NCI-H146 treated with DMSO at 0.1 percent for 48 hours (cell line): ENCODE measurements at regions not wholly inside any gene's neighbourhood (a gene's known extent, or its start where the extent isn't known, plus 50 kb on each side); places are given as distances from the start of the nearest gene placed in this dataset.

Experiments
- DNase-seq: peaks from one replicate; lab custom pipeline; 2025; ENCODE audit not compliant: unreplicated experiment; lab: John Stamatoyannopoulos, UW

- DNase-seq: no peak
Observed at GRCh38 chr20:20834008-20834407, 121.6 kb upstream of the RALGAPA2 start.

- DNase-seq: no peak
Observed at GRCh38 chr20:20832715-20833114, 120.3 kb upstream of the RALGAPA2 start.

GRCh38 chr20:20831794-20832193, 119.3 kb upstream of the RALGAPA2 start:
- DNase-seq: no peak

- no peak for DNase-seq
Observed at GRCh38 chr20:20829681-20830080, 117.2 kb upstream of the RALGAPA2 start.

- DNase-seq: peak; percentile 22
Observed at GRCh38 chr20:20827992-20828597, 115.7 kb upstream of the RALGAPA2 start.

- peak; percentile 68 for DNase-seq
Observed at GRCh38 chr20:20824924-20825584, 112.6 kb upstream of the RALGAPA2 start.

- no peak for DNase-seq
Observed at GRCh38 chr20:20823476-20823881, 111.0 kb upstream of the RALGAPA2 start.

GRCh38 chr20:20821484-20822260, 109.2 kb upstream of the RALGAPA2 start:
- peak; percentile 53 for DNase-seq

- peak; percentile 69 for DNase-seq
Observed at GRCh38 chr20:20820785-20821483, 108.5 kb upstream of the RALGAPA2 start.

- peak; percentile 71 for DNase-seq
Observed at GRCh38 chr20:20820104-20820503, 107.7 kb upstream of the RALGAPA2 start.

GRCh38 chr20:20816969-20817755, 104.7 kb upstream of the RALGAPA2 start:
- no peak for DNase-seq

GRCh38 chr20:20815711-20816455, 103.4 kb upstream of the RALGAPA2 start:
- no peak for DNase-seq

- no peak for DNase-seq
Observed at GRCh38 chr20:20814685-20815084, 102.2 kb upstream of the RALGAPA2 start.

GRCh38 chr20:20812136-20812535, 99.7 kb upstream of the RALGAPA2 start:
- no peak for DNase-seq

GRCh38 chr20:20808016-20808415, 95.6 kb upstream of the RALGAPA2 start:
- no peak for DNase-seq

- no peak for DNase-seq
Observed at GRCh38 chr20:20806121-20807095, 94.0 kb upstream of the RALGAPA2 start.

GRCh38 chr20:20803011-20803410, 90.6 kb upstream of the RALGAPA2 start:
- no peak for DNase-seq

GRCh38 chr20:20802328-20802727, 89.9 kb upstream of the RALGAPA2 start:
- DNase-seq: no peak
